Stimulated activated CD8-positive, alpha-beta memory T cell treated with anti-CD3 and anti-CD28 coated beads, Interleukin-12 subunit alpha, Interleukin-12 subunit beta, amount 100 ng/mL, for 4 hours (primary cell): ENCODE measurements at regions not wholly inside any gene's neighbourhood (a gene's known extent, or its start where the extent isn't known, plus 50 kb on each side); places are given as distances from the start of the nearest gene placed in this dataset.
"Not testable (repeated sequence)": the region's sequence is repeated elsewhere in the genome, so short reads cannot be mapped to it uniquely, and the experiment has no call there.

Experiments used
- DNase-seq: peaks from one replicate; pipeline ENCODE4 v3.0.0-alpha.2; 2020; ENCODE audit warnings: low read depth

- no peak for DNase-seq
These were observed 849.9 kb upstream of the SEMA6A start for GRCh38 chr5:117424559-117424958.

- no peak for DNase-seq
These were observed 842.9 kb upstream of the SEMA6A start for GRCh38 chr5:117417501-117417900.

GRCh38 chr5:117414926-117415325 lies 840.3 kb upstream of the SEMA6A start:
- DNase-seq: no peak

DNA sequence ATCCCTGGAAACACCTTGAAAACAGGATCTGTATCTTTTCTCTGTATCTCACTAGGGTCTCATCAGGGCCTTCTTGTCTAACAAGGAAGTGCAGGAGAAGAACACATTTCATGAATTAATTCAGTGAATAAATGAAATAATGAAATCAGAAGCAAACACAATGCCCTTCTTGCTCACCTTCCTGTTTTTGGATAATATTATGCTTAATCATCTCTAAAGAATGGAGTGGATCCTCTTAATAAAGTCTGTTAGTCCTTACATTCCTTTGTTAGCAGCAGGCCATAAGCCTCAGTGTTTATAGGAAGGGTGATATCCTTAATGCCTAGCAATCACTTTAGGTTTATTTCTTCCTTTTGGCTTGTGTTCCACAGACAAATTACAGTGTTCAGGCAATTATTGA lies 837.1 kb upstream of the SEMA6A start:
- DNase-seq: no peak

DNA sequence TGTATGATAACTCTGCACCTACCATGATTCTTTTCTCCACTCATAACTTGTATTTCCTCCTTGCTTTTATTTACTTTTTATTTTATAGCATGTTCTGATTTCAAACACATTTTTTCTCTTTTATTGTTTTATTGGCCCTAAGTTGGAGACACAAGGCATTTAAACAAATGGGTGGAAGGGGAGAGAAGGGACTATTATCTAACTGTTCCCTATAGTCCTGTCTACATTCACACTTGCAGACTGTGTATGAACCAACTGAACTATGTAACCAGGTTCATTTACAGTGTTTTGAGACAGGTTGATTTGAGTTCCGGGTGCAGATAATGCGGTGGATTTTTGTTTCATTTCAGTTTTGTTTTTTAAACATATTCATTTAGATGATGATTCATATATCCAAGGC lies 830.6 kb upstream of the SEMA6A start:
- DNase-seq: no peak

- DNase-seq: no peak
These were observed 820.0 kb upstream of the SEMA6A start for GRCh38 chr5:117394506-117395157.

DNA sequence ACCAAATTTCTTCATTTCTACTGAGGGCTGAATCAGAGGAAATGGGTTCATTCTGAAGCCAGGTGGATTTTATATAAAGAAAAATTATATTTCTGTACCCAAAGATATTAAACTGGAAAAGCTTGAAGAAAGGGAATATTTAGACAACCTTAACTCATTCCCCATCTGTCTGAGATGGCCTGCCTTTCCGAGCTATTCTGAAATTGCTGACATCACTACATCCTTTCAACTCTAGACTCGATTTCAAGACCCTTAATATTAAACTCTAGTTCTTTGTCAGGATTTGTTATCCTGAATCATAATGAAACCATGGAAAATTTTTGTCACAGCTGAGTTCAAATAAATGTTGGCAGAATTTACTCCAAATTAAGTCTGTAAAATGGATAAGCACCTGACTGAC lies 818.5 kb upstream of the SEMA6A start:
- DNase-seq: no peak

DNA sequence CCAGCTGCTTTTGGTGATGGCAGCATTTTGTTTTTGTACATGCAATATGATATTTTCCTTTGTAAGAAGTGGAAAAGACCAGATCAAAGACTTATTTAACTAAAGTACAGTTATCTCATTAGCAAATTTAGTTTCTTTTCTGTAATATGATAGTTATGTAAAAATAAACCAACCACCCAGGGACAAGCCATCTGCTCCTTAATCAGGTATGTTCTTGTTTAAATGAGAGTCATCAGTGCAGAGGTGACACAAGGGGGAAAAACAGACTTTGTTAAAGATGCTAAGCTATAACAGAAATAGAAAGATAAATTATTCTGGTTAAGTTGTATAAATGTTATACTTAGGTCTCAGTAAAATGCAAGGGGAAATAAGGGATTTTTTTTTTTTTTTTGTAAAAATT lies 805.7 kb upstream of the SEMA6A start:
- DNase-seq: no peak

GRCh38 chr5:117379521-117379920 lies 804.9 kb upstream of the SEMA6A start:
- no peak for DNase-seq

DNA sequence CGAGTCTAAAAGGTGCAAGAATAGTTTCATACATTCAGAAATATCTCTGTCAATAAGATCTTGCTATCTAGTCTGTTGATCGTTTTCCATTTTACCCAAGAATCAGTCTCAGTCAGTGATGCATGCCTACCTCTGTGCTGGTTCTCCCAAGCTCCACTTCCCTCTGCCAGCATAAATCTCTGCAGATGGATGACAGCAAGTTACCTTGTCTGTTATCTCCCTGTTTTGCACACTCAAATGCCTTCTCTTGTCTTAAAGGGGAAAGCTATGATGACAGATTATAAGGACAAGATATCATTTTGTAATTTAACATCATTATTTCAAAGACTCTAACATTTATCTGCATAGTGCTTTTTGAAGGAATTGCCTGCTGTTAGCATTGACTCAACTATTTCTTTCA lies 802.1 kb upstream of the SEMA6A start:
- DNase-seq: no peak

- no peak for DNase-seq
These were observed 785.3 kb upstream of the SEMA6A start for GRCh38 chr5:117359895-117360294.

- no peak for DNase-seq
These were observed 783.3 kb upstream of the SEMA6A start for GRCh38 chr5:117357886-117358285.

GRCh38 chr5:117347280-117347679 lies 772.7 kb upstream of the SEMA6A start:
- no peak for DNase-seq

- DNase-seq: not testable (repeated sequence)
These were observed 769.1 kb upstream of the SEMA6A start for GRCh38 chr5:117343726-117344125.

DNA sequence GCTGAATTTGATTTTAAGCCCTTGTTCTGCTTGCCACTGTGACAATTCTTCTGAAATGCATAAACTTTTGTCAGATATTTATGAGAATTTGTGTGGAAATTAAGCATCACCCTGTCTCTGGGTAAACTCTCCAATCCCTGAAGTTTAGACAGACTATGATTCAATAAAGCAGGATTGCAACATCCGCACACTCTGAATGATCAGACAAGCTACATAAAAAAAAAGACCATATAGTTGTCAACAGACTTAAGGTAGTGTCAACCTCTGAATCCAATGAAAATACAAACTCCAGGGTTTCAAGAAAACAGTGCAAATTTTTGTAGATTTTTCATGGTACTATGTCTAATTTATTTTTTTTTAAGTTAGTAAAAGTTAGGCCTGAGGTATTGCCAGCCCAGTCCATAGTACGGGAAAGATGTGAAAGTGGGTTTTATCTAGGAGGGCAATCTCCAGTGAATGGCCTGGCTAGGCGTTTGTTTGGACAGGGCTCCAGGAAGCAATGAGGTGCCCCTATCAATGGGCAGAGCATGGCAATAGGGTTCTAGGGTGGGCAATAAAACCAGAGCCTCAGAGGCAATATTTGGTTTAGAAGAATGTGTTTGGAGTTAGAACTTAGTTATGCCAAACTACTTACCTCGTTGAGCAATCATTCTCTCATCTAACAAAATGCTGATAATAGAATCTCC lies 762.6 kb upstream of the SEMA6A start:
- DNase-seq: no peak

- no peak for DNase-seq
These were observed 761.6 kb upstream of the SEMA6A start for GRCh38 chr5:117336208-117336607.

DNA sequence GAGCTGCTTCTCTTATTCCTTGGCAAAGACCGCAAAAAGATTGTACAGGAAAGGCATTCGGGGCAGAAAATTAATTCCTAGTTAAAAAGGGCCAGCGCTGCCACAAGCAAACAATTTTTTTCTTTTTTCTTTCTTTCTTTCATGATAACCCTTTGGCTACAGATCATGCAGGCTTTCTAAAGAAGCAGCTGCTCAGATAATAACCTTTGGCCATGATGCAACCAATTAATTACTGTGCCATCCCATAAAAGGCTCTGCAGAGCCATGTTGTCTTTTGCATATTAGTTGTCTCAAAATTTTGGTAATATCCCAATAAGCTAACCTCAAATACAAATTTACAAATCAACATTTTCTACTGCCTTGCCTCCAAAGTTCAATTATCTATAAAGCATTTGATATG lies 758.4 kb upstream of the SEMA6A start:
- no peak for DNase-seq

DNA sequence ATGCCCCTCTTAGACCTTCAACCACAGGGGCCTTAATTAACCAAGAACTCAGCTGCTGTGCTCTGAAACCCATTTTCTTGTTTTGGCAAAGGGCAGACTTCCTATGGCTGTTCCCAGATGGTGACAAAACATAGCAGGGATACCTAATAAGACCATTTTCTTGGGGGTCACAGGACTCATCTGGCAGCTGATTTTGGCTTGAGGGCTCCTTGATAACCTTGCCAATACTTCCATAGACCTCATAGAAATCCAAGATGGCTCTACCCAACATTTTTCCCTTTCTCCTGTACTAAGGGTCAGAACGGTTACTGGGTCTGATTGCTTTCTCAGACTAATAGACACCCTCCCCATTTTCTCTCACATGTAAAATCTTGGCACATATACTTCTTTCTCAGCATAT lies 757.7 kb upstream of the SEMA6A start:
- DNase-seq: no peak

- no peak for DNase-seq
These were observed 752.9 kb upstream of the SEMA6A start for GRCh38 chr5:117327511-117327910.

DNA sequence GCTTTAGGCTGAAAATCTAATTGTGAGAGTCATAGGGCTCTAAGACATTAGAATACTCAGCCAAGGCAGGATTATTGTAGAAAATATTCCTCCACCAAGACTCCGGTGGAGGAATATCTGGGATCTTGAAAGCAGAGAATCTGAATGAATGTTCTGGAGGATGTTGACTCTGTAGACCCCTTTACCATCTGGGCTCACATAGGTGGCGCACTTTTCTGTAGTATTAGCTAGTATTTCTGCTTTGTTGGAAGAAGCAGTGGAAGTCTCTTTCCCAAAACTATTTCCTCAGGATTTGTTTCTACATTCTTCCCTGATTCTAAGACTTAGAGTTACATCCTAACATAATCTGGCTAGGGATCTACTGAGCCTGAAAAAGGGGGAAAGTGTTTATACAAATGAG lies 752.4 kb upstream of the SEMA6A start:
- no peak for DNase-seq

- DNase-seq: no peak
These were observed 743.9 kb upstream of the SEMA6A start for GRCh38 chr5:117318528-117318927.

DNA sequence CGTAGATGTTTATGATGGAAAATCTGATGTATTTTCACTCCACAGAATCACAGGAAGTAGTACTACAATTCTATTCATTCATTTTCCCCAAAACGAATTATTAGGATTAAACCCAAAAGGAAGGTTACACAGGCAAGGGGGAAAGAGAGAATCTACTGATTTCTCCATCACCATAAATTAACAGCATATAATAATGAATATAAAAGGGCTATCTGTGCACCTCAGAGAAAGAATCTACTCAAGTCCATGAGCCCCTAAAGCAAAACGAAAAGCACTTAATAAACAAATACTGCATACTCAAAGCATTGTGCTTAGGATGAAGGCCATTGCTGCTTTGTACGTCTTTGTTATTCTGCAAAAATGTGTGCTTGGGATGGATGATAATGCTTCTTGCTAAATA lies 740.5 kb upstream of the SEMA6A start:
- no peak for DNase-seq

DNA sequence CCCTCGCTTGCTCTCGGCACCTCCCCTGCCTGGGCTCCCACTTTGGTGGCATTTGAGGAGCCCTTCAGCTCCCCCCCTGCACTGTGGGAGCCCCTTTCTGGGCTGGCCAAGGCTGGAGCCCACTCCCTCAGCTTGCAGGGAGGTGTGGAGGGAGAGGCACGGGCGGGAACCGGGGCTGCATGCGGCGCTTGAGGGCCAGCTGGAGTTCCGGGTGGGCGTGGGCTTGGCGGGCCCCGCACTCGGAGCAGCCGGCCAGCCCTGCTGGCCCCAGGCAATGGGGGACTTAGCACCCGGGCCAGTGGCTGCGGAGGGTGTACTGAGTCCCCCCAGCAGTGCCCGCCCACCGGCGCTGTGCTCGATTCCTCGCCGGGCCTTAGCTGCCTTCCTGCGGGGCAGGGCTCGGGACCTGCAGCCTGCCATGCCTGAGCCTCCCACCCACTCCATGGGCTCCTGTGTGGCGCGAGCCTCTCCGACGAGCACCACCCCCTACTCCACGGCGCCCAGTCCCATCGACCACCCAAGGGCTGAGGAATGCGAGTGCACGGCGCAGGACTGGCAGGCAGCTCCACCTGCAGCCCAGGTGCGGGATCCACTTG lies 730.0 kb upstream of the SEMA6A start:
- not testable (repeated sequence) for DNase-seq

DNA sequence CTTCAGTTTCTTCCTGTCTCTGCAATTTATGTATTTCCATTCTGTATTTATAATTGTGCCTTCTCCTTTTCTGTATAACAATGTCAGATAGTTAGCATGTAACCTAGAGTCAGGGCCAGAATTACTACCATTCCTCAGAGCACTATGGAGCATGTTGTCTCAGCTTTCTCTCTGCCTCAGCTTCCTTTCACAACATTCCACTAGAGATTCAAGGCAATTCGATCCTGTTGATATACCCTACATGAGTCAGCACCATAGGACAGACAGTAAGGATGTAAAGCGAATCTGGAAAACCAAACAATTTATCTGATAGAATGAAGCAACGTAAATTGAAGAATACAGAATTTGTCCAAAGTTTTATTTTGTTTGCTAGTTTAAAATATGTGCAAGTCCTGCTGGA lies 728.3 kb upstream of the SEMA6A start:
- DNase-seq: no peak
